IMR-90 (cell line): ENCODE measurements at regions not wholly inside any gene's neighbourhood (a gene's known extent, or its start where the extent isn't known, plus 50 kb on each side); places are given as distances from the start of the nearest gene placed in this dataset.

ENCODE experiments used
- ATAC-seq: fragments of 200-7000 bp; cut with Tn5 transposase; 2 replicates; pipeline ENCODE4 v1.9.1; 2020; ENCODE audit warnings: low read depth, mild to moderate bottlenecking, moderate library complexity
- BruUV-seq: library from RNA; stranded (reverse); fragments of 400-500 nt; replicated peaks from 2 replicates; lab custom pipeline; 2021; lab: Mats Ljungman, UMichigan
- CTCF ChIA-PET: fragments of 300-600 bp; formaldehyde crosslinking; extraction: SDS; loops from one replicate; lab custom pipeline; 2021; ENCODE audit warnings: antibody characterized with exemption; lab: Yijun Ruan, JAX
- POLR2A ChIA-PET: fragments of 300-600 bp; sonication (Branson Sonifier 250); formaldehyde crosslinking; loops from one replicate; lab custom pipeline; 2022; ENCODE audit warnings: antibody characterized with exemption; ENCODE audit not compliant: unreplicated experiment; lab: Charles Lee
- DNase-seq: peaks from one replicate; pipeline ENCODE4 v3.0.0; 2013
- H2AFZ ChIP-seq: replicated peaks from 2 replicates; pipeline ENCODE3; 2013; ENCODE audit warnings: low read length, mild to moderate bottlenecking; ENCODE audit not compliant: poor library complexity
- H2AK5ac ChIP-seq: 2 replicates; pipeline ENCODE4 v1.6.1; 2013; ENCODE audit warnings: low read depth, low read length, inconsistent platforms
- H2AK9ac ChIP-seq: replicated peaks from 2 replicates; pipeline ENCODE3; 2013; ENCODE audit warnings: mild to moderate bottlenecking, low read depth, low read length, moderate library complexity; ENCODE audit not compliant: poor library complexity
- H2BK120ac ChIP-seq: 2 replicates; pipeline ENCODE4 v1.6.1; 2013; ENCODE audit warnings: low read depth, low read length, inconsistent platforms
- H2BK15ac ChIP-seq: 3 replicates; pipeline ENCODE4 v1.6.1; 2013; ENCODE audit warnings: low read depth, low read length, inconsistent platforms
- H2BK20ac ChIP-seq: 2 replicates; pipeline ENCODE4 v1.6.1; 2013; ENCODE audit warnings: low read depth, mild to moderate bottlenecking, inconsistent platforms, low read length, moderate library complexity
- H2BK5ac ChIP-seq: 2 replicates; pipeline ENCODE4 v1.6.1; 2013; ENCODE audit warnings: mild to moderate bottlenecking, low read depth, low read length, inconsistent platforms; ENCODE audit not compliant: poor library complexity, severe bottlenecking
- H3K14ac ChIP-seq: replicated peaks from 2 replicates; pipeline ENCODE4 v1.6.1; 2013; ENCODE audit warnings: low read depth, low read length, inconsistent platforms
- H3K18ac ChIP-seq: 2 replicates; pipeline ENCODE4 v1.6.1; 2013; ENCODE audit warnings: low read depth, low read length, control low read depth
- H3K23ac ChIP-seq: 2 replicates; pipeline ENCODE4 v1.6.1; 2013; ENCODE audit warnings: low read depth, low read length, inconsistent platforms
- H3K27ac ChIP-seq: 2 replicates; pipeline ENCODE4 v1.5.1; 2013; ENCODE audit warnings: mild to moderate bottlenecking, control low read depth, low read length; ENCODE audit not compliant: insufficient read depth
- H3K27me3 ChIP-seq: 2 replicates; pipeline ENCODE4 v1.6.1; 2013; ENCODE audit warnings: low read length; ENCODE audit not compliant: control insufficient read depth, insufficient read depth
- H3K36me3 ChIP-seq: 2 replicates; pipeline ENCODE4 v1.6.1; 2013; ENCODE audit warnings: low read length, mixed read lengths; ENCODE audit not compliant: control insufficient read depth, insufficient read depth
- H3K4ac ChIP-seq: 2 replicates; pipeline ENCODE4 v1.6.1; 2013; ENCODE audit warnings: low read depth, low read length, inconsistent platforms
- H3K4me1 ChIP-seq: 2 replicates; pipeline ENCODE4 v1.6.1; 2013; ENCODE audit warnings: low read length, mixed read lengths; ENCODE audit not compliant: control insufficient read depth, insufficient read depth
- H3K4me2 ChIP-seq: 2 replicates; pipeline ENCODE4 v1.6.1; 2013; ENCODE audit warnings: low read depth, mild to moderate bottlenecking, control low read depth, low read length, moderate library complexity
- H3K4me3 ChIP-seq: 2 replicates; pipeline ENCODE4 v1.5.1; 2013; ENCODE audit warnings: low read depth, mild to moderate bottlenecking, control low read depth, low read length, moderate library complexity; ENCODE audit not compliant: insufficient read depth
- H3K56ac ChIP-seq: 2 replicates; pipeline ENCODE4 v1.6.1; 2013; ENCODE audit warnings: low read length, inconsistent platforms; ENCODE audit not compliant: insufficient read depth; ENCODE audit errors: extremely low read depth
- H3K79me1 ChIP-seq, 2 experiments: 2 replicates each; pipeline ENCODE4 v1.6.1; 2013; ENCODE audit warnings: low read length in 2 of 2, inconsistent platforms in 1 of 2, low read depth in 1 of 2
- H3K9ac ChIP-seq: 2 replicates; pipeline ENCODE4 v1.6.1; 2013; ENCODE audit warnings: low read depth, low read length, control low read depth
- H3K9me1 ChIP-seq: 2 replicates; pipeline ENCODE4 v1.6.1; 2013; ENCODE audit warnings: low read length, inconsistent platforms; ENCODE audit not compliant: insufficient read depth
- H3K9me3 ChIP-seq: 2 replicates; pipeline ENCODE4 v1.6.1; 2013; ENCODE audit warnings: low read length; ENCODE audit not compliant: control insufficient read depth, insufficient read depth
- H4K20me1 ChIP-seq: 2 replicates; pipeline ENCODE4 v1.6.1; 2013; ENCODE audit warnings: low read length, inconsistent platforms; ENCODE audit not compliant: insufficient read depth
- H4K5ac ChIP-seq: 2 replicates; pipeline ENCODE4 v1.6.1; 2013; ENCODE audit warnings: mild to moderate bottlenecking, low read depth, low read length, control low read depth
- H4K8ac ChIP-seq, 2 experiments: 2 replicates each; pipeline ENCODE4 v1.6.1; 2013; ENCODE audit warnings: low read depth in 2 of 2, low read length in 2 of 2, control low read depth in 1 of 2, inconsistent platforms in 1 of 2
- H4K91ac ChIP-seq: 2 replicates; pipeline ENCODE4 v1.6.1; 2013; ENCODE audit warnings: low read depth, low read length, inconsistent platforms; ENCODE audit not compliant: insufficient read depth
- CHD1 ChIP-seq: IDR thresholded peaks from 2 replicates; pipeline ENCODE4 v1.6.1; 2012; ENCODE audit warnings: low read depth, low read length, improper control_type of control experiment
- MAFK ChIP-seq: IDR thresholded peaks from 2 replicates; pipeline ENCODE4 v1.6.1; 2012; ENCODE audit warnings: low read depth, low read length, improper control_type of control experiment
- MXI1 ChIP-seq: IDR thresholded peaks from 2 replicates; pipeline ENCODE4 v1.6.1; 2012; ENCODE audit warnings: low read depth, mild to moderate bottlenecking, low read length, moderate library complexity, borderline replicate concordance
- NFE2L2 ChIP-seq: fragments of 150-350 bp; IDR thresholded peaks from 2 replicates; pipeline ENCODE4 v1.6.1; 2016; ENCODE audit warnings: low read depth, mild to moderate bottlenecking, low read length
- RFX5 ChIP-seq: IDR thresholded peaks from 2 replicates; pipeline ENCODE4 v1.8.0; 2012; ENCODE audit warnings: low read depth, mild to moderate bottlenecking, low read length, moderate library complexity
- WGBS, 2 experiments: methylation state at CpG; one replicate each; pipeline versions ENCODE4 v1.1.5 to v1.1.7; 2013; ENCODE audit warnings: missing lambda C conversion rate in 2 of 2; ENCODE audit not compliant: insufficient read length in 1 of 2; ENCODE audit errors: extremely low coverage in 2 of 2; 5-methylcytosine and 5-hydroxymethylcytosine counted together
- dilution Hi-C: fragments of 300-500 bp; cut with HindIII; formaldehyde crosslinking; loops from one replicate; pipeline ENCODE4 v1.14.3; 2018; ENCODE audit warnings: low sequenced_read_pairs; ENCODE audit not compliant: unreplicated experiment
- in situ Hi-C: fragments of 300-500 bp; cut with MboI; formaldehyde crosslinking; loops from 3 replicates; pipeline ENCODE4 v1.14.3; 2019; ENCODE audit warnings: low sequenced_read_pairs, inconsistent platforms, mixed read lengths
- intact Hi-C: fragments of 100-400 bp; cut with micrococcal nuclease; formaldehyde crosslinking; loops from 2 replicates; pipeline ENCODE4 v1.10.0; 2022

GRCh38 chr17:34412965-34413441, 50.0 kb upstream of the CCL1 start:
- Histone ChIP-seq H3K27ac (no peak overlapping the region), H4K8ac (no peak overlapping the region), H3K9me1 (no peaks in the 10 kb centered on the region), H3K18ac (no peak overlapping the region), H3K4ac (no peak overlapping the region), H4K91ac (no peak overlapping the region), H3K27me3 (peaks cover 6% of the 10 kb centered on the region), H2AFZ (no peak overlapping the region), H3K4me1 (no peaks in the 10 kb centered on the region), H2AK9ac (no peak overlapping the region), H4K5ac (no peak overlapping the region), H3K9ac (no peak overlapping the region), H3K4me3 (no peak overlapping the region), H4K20me1 (no peaks in the 10 kb centered on the region), H2AK5ac (no peak overlapping the region), H2BK120ac (no peak overlapping the region), H3K4me2 (no peak overlapping the region), H3K36me3 (no peaks in the 10 kb centered on the region), H2BK15ac (no peak overlapping the region), H3K9me3 (no peaks in the 10 kb centered on the region), H3K79me1 (no peaks in the 10 kb centered on the region), H3K23ac (no peak overlapping the region), H2BK5ac (no peak overlapping the region), H3K14ac (no peak overlapping the region), H2BK20ac (no peak overlapping the region), H3K56ac (no peak overlapping the region)
- TF ChIP-seq NFE2L2 = peak; percentile 77
- no peak for TF ChIP-seq RFX5
- no peak for TF ChIP-seq MXI1
- no peak for TF ChIP-seq CHD1
- TF ChIP-seq MAFK = peak; percentile 92
- ATAC-seq = no peak
- CTCF ChIA-PET = no interaction called here
- dilution Hi-C loops = no loop called here
- peak; percentile 22 for DNase-seq
- POLR2A ChIA-PET = no interaction called here
- in situ Hi-C loops = loop anchor here (25.0 kb wide), 1 partner anchor 1124 kb away; the partner anchor contains the start of gene SLFN12L
- no TSS peak for BruUV-seq
- no CpG with 5 or more reads among the region's 3 CpGs for WGBS, 2 experiments
- intact Hi-C loops = no loop called here
